HG03066 (cell line): ENCODE measurements at regions not wholly inside any gene's neighbourhood (a gene's known extent, or its start where the extent isn't known, plus 50 kb on each side); places are given as distances from the start of the nearest gene placed in this dataset.

Source experiments
- ATAC-seq: cut with Tn5 transposase; IDR thresholded peaks from one replicate; pipeline ENCODE4 v1.9.1; 2021; ENCODE audit warnings: low read depth; ENCODE audit not compliant: unreplicated experiment

DNA sequence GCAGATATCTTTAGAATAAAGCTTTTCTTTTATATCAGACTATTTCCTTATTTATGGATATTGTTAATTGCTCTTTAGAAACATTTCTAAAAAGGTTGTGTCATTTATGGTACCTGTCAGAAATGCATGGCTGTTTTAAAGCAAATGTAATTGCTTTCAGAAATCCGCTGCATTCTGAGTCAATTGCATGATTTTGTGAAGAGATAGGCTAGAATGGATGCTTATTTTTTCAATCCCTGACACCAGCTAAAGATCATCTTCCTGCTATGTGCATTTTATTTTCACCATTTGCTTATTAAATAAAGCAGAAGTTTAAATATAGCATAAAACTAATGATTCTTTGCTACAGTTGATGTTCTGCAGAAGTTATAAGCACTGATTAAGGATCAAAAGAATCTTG lies 170.2 kb upstream of the C9orf72 start:
- no peak for ATAC-seq

DNA sequence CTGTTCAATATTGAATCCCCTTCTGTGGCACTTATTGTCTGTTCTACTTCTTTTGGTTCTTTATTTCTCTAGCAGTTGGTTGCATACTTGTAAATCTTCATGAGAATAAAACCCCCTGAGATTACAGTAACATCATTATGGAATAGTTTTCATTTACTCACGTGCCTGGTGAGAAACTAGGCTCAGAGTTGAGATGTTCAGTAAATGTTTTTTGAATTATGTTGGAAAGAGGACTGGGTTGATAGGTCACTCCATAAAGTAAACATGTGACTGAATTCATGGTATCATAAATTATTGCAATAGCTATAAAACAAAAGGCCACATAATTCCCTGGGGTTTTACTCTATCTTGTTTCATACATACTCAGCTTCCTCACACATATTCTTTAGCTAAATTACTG lies 174.2 kb upstream of the C9orf72 start:
- ATAC-seq, result no peak

DNA sequence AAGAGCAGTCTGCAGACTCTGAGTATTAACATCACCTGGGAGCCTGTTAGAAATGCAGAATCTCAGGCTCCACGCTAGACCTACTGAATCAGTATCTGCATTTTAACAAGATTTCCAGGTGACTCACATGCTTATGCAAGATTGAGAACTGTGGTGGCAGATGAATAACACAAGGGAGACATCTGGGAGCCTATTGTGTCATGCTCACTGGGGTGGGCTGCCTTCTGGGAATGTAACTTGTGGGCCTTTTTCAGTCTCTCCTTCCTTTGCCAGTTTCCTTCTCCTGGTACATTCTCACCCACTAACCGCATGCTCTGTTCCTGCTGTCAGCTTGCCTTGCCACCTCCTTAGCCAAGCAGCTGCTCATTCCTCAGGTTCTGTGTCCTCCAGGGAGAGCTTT lies 176.6 kb upstream of the C9orf72 start:
- no peak for ATAC-seq

DNA sequence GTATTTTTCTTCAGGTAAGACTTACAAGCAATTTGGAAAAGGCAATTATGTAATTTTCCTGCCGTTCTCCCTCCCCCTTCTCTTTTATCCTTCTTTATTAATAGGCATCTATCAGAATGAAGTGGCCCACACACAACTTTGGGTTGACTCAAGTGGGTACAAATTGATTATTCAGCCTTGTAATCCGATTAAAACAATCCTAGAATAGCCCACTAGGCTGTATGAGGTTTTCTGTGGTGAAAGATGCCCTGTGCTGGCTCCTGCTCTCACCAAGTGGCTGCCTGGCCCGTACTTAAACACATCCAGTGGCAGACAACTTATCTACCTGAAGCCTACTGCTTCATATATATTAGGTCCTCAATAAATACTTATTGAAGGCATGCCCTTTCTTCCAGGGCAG lies 177.3 kb upstream of the C9orf72 start:
- no peak for ATAC-seq

DNA sequence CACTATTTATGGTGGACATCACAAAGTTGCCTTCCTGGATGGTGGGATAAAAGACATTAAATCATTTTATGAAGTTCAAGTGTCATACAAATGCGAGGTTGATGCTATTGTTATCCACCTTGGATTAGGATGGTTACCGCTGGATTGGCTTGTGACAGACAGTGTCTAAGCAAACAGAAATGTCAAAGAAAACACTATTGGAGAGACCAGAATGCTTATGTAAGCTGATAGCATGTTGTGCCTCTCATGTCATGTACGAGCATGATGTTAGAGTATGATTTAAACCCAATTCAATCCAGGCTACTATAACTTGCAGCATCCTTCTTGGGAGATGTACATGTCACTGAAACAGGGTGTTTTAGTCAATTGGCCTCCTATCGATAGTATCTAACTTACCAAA lies 178.8 kb upstream of the C9orf72 start:
- ATAC-seq, result no peak

DNA sequence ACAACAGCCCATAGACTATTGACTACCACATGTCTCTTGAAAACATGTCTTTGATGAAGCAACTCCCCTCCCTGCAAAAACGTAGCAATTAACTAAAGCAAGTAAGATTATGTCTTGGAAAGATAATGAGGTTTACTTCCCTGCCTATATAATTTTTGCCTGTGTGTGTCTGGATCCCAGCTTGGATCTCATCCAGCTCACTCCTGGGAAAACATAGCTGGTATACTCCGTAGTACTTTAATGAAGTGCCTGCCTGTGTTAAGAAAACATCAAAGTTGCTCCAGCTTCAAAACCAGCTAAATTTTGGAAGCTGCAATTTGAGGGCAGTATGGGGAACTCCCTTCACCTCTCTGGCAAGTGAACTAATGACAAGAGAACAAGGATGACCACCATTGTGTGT lies 182.6 kb upstream of the C9orf72 start:
- no peak for ATAC-seq

DNA sequence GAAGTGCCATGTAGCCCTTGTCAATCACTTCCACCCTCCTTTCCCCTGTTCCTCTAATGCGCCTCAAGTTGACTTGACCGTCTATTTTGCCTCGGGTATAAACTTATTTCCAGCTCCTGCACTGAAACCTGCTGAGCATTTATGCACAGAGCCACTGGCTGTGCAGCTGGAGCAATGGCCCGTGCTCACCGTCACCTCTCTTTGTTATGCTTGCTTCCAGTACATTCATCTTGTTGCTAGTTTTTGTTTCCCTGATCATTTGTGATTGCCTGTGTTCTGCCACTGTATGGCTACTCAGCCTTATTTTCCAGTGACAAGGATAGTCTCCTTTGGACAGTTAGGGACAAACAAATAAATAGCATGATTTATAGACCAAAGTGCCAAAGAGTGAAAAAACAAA lies 183.1 kb upstream of the C9orf72 start:
- ATAC-seq, result no peak

DNA sequence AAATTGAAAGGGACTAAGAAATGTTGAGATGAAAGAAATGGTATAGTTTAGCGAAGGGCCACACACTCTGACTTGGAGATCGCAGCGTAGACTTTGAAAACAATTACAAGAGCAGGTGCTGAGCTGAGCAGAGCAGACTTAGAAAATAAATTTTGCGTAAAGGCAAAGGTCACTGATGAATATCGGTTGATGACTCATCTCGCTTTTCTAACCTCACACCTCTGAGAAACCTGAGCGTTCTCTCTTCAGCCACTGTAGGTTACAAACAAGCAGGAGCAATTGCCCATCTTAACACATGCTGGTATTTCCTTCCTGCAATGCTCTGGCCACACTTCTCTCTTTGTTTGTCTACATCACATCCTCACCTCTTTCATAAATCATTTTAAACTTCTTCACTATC lies 190.6 kb upstream of the C9orf72 start:
- no peak for ATAC-seq

DNA sequence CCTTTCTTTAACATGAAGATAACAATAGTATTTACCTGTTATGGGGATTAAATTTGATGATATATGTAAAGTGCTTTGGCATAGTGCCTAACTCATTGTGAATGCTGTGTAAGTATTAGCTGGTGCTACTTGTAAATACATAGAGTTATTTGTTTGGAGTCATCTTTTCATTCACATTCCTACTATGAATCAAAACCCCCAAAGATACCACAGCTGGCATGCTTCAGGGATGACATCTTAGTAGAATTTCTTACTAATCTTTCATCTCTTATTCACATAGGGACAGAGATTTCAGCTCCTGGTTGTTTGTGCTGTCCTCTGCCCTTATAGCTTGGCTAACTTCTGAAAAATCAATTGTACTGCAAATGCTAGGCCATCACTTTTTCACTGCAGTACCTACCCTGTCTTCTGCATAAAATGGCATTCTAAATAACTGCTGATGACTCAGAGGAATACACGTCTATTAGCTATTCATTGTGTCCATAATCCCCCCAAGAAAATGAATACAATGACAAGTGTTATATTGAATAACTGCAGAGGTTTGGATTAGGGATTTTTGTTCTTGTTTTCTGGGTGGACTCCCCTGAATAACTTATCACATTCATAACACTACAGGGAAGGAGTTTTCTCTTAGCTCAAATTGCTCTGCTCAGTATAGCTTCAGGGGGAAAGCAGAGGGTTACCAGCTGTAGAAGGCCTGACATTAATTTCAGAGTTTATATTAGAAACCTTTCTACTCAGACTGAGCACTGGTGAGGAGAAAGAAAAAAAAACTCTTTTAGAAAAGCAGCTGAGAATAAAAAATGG lies 192.2 kb upstream of the C9orf72 start:
- ATAC-seq, result no peak

DNA sequence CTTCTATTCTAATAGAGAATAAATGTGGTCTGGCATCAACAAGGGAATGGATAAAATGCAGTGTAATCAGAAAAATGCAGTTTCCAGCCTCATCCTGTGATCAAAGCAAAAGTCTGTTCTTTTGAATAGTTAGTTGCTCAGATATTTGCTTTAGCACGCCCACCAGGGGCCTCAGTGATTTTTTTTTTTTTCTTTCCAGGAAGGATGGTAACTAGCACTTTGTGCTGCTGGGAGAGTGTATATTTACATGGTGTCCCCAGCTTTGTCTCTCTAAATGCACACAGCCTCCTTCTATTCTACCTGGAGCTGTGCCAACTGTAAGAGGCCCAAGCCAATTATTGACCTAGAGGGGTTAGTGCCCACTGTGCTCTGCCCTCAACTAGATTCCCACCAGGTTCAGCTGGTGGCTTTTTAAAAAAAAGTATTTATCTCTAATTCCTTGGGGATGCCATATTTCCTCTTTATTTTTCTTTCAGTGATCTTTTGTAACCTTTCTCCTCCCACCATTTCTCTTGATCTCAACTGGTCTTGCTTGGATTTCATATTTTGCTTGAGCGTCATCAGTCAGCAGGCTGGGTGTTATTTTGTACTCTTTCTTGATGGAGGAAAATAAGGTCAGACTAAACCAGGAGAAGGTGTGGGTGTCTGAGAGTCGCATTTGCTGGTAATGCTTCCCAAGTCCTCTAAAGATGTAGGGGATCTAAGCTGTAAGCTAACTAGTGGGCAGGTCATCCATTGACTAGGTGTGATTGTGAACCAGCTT lies 193.0 kb upstream of the C9orf72 start:
- no peak for ATAC-seq

DNA sequence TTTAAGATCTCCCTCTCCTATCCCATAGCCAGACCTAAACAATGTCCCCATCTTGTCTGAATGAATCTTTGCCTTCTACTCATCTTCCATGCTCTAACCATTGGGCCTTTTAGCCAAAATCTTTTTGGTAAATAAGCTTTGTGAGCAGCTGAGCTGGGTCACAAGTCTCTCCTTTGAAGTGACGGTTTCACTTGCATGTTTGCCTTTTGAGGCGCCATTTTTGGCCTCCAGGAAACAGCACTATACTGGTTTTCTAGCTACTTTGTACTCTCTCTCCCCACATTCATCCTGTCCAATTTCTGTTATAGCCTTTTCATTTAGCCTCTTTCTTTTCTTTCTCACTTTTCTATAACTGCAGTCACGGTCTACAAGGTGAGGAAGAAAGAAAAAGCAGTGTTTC lies 195.5 kb upstream of the C9orf72 start:
- ATAC-seq, result no peak

DNA sequence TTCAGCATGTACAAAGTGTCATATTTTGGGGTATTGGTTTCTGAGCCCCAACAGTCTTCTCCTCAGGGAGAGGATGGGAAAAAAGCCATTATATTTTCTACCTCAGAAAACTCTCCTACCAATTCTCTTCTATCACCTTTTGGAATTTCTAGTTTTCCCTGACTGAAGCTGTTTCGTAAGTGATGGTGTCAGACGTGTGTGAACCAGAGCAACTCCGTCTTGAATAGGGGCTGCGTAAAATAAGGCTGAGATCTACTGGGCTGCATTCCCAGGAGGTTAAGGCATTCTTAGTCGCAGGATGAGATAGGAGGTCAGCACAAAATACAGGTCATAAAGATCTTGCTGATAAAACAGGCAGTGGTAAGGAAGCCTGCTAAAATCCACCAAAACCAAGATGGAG lies 197.3 kb upstream of the C9orf72 start:
- no peak for ATAC-seq

DNA sequence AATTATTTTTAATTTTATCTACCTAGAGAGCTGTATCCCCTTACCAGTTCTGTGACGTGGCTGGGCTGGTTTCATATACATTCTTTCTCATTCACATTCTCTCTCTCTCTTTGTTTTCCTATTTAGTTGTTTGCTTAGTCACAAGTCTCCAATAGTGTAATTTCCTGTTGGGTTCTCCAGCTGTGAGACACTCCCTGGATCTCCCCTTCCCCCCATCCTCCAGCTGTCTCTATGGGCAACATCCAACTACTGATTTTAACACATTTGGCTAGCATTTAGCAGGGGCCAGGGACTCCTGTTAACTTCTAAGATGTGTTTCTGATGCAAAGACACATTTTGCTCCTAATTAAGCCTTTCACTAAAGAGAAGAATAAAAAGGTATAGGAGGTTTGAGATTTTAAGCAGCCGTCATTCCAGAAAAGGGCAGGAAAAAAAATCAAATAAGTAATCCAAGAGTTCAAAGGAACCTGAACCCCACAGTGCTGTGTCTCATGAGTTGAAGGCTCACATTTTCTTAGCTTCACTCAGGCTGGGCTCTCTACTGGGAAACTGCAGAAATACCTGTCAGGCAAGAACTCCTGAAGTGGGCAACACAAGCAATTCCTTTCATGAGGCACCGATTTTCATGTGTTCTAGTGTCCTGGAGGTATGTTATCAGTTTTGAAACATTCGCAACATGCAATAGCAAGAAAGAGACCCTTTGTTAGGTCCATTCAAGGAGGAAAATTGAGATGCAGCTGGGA lies 198.7 kb upstream of the C9orf72 start:
- no peak for ATAC-seq

DNA sequence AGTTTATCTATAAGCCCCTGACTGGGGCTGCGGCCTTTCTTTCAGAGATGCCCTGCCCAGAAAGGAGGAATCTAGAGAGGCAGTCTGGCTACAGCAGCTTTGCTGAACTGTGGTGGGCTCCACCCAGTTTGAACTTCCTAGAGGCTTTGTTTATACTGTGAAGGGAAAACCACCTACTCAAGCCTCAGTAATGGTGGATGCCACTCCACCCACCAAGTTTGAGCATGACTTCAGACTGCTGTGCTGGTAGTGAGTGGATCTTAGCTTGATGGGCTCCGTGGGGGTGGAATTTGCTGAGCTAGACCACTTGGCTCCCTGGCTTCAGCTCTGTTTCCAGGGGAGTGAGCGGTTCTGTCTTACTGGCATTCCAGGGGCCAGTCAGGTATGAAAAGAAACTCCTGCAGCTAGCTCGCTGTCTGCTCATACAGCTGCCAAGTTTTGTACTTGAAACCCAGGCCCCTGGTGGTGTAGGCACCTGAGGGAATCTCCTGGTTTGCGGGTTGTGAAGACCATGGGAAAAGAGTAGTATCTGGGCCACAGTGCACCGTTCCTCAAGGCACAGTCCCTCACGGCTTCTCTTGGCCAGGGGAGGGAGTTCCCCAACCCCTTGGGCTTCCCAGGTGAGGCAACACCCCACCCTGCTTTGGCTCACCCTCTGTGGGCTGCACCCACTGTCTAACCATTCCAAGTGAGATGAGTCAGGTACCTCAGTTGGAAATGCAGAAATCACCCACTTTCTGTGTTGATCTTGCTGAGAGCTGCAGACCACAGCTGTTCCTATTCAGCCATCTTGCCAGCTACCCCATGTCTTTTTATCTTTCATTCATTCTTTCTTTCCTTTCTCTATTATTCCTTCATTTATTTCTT lies 211.8 kb upstream of the C9orf72 start:
- peak; percentile 40 for ATAC-seq

DNA sequence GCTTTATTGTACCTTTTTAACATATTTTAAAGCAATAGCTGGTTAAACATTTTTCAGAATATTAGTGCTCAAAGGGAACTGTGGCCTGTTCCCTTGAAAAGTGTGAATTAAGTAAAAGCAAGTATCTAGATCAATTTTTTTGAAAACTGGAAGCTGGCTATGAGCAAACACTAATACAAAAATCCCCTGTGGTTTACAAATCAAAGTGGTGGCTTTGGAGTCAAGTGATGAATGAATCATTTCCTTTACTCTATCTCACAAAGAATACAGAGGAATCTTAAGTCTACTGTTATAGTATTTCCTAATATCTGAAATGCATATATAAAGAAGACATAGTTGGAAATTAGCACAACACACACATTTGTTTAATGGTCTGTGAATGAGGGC lies 212.4 kb upstream of the C9orf72 start:
- ATAC-seq, result peak; percentile 54

DNA sequence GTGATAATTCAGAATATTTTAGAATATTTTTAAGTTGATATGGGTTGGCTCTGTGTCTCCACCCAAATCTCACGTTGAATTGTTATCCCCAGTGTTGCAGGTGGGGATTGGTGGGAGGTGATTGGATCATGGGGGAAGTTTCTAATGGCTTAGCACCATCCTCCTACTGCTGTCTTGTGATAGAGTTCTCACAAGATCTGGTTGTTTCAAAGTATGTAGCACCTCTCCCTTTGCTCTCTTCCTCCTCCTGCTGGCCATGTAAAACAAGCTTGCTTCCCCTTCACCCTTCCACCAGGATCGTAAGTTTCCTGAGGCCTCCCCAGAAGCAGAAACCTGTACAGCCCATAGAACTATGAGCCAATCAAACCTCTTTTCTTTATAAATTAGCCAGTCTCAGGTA lies 214.6 kb upstream of the C9orf72 start:
- no peak for ATAC-seq

DNA sequence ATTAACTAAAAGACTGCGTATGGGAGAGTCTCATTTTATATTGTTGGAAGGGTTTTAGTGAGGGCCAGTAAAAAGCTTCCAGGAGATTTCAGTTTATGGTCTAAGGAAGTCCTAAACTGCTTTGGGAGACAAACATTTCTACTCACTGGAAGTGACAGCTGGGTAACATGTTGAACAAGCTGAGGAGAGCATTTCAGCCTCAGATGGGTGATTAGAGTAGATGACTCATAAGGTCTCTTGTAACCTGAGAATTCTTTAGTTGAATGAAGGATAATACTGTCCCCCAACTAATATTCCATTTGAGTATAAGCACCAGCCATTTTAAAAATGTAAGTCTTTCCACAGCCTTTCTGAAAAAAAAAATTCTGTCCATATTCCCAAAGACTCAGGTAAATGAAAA lies 218.0 kb upstream of the C9orf72 start:
- no peak for ATAC-seq

DNA sequence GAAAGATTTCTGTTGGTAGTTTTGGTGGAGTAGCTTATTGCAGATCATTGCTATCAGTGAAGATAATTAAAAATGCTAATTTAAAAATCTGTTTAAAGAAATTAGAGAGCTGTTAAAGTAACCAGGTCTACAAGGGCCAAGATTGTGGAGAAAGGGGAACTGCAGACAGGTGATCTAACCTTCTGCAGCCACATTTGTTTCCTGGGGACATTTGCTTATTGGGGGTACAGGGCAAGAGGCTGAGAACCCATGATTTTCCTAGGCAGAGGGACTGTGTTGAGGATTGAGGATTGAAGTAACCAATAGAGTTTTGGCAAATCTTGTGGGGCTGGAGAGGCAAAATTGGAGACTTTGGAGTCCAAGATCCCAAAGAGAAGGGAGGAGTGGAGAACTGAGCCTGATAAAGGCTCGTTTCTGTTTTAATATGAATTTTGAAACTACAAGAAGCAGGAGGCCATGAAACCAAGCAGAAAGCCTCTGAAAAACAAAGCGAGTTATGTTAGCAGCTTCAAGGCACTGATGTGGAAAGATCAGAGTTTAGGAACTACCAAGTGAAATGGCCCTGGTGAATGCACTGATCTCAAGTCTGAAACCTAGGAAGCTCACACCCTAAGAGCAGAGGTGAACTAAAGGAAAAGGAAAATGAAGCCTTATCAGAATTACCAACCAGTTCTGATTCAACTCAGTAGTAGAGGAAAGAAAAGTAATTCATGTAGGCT lies 219.8 kb upstream of the C9orf72 start:
- ATAC-seq, result no peak

DNA sequence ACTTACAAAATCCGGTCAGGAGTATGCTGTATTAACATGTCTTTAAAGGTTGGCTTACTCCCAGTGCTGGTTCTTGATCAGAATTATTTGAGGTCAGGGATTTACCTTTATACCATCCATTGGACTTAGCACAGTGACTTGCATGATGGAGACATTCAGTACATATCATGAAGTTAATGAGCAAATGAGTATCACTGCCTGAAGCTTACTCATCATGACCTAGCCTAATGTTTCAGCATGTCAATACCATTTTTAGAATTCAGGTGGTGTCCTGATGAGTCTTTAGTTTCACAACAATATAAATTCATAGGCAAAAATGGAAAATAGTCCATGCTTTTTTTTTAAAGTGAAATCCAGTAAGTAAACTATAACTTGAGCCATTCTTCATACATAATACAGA lies 226.0 kb upstream of the C9orf72 start:
- ATAC-seq, result no peak

DNA sequence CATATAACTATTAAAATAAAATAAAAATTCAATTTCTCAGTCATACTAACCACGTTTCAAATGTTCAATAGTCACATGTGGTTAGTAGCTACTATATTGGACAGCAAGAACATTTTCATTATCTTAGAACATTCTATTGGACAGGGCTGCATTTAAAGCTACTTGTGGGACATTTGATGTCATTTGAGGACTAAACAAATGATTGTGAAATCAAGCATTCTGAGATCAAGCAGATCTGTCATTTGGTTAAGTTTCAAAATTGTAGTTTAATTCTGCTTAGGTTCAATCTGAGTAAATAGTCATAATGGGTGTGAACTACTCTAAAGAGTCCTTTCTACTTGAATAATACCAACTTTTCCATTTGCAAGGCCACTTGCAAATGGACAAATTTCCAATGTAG lies 226.9 kb upstream of the C9orf72 start:
- no peak for ATAC-seq
